ENCODE measurements at regions not wholly inside any gene's neighbourhood (a gene's known extent, or its start where the extent isn't known, plus 50 kb on each side); places are given as distances from the start of the nearest gene placed in this dataset.

GRCh38 chr17:71111934-71112333 is 942.6 kb downstream of the KCNJ2 start:
- POLR2A ChIA-PET (ENCODE audit: low non-redundant PET) = no interaction called here

GRCh38 chr17:71113347-71113746 is 944.0 kb downstream of the KCNJ2 start:
- ChIA-PET CTCF (no interaction called here), POLR2A (ENCODE audit: low non-redundant PET) (no interaction called here)
- Histone ChIP-seq H3K4me1 (ENCODE audit: insufficient read depth, low read length, poor library complexity, severe bottlenecking) (no peaks in the 10 kb centered on the region), H3K4me3 (ENCODE audit: low read depth, low read length, poor library complexity, severe bottlenecking) (no peak overlapping the region), H3K27me3 (replicated peaks; ENCODE audit: insufficient read depth, low read depth, low read length, poor library complexity) (no peaks in the 10 kb centered on the region), H3K9me3 (ENCODE audit: low read depth, low read length, poor library complexity, severe bottlenecking) (no peaks in the 10 kb centered on the region), H3K36me3 (ENCODE audit: insufficient read depth, low read length, poor library complexity, severe bottlenecking) (no peaks in the 10 kb centered on the region), H3K27ac (ENCODE audit: low read depth, low read length, poor library complexity, severe bottlenecking) (no peak overlapping the region)
- intact Hi-C loops (cut with micrococcal nuclease; ENCODE audit: unreplicated experiment) = no loop called here
- no peak for DNase-seq (ENCODE audit: low spot score)
- no TSS peak for BruUV-seq (replicated peaks)
- no peak for TF ChIP-seq CTCF (conservative IDR thresholded peaks at IDR 0.05; ENCODE audit: low read depth, low read length)
- TF ChIP-seq EZH2 (IDR thresholded peaks at IDR 0.05; ENCODE audit: borderline replicate concordance, low read depth, low read length, poor library complexity, severe bottlenecking) = no peak

More at GRCh38 chr17:71111934-71112333, 942.6 kb downstream of the KCNJ2 start:
- CTCF ChIA-PET = no interaction called here
- no peak for TF ChIP-seq EZH2 (IDR thresholded peaks at IDR 0.05; ENCODE audit: borderline replicate concordance, low read depth, low read length, poor library complexity, severe bottlenecking)
- no peak for TF ChIP-seq CTCF (conservative IDR thresholded peaks at IDR 0.05; ENCODE audit: low read depth, low read length)
- DNase-seq (ENCODE audit: low spot score) = no peak
- BruUV-seq (replicated peaks) = no TSS peak
- intact Hi-C loops (cut with micrococcal nuclease; ENCODE audit: unreplicated experiment) = no loop called here
- Histone ChIP-seq H3K27me3 (replicated peaks; ENCODE audit: insufficient read depth, low read depth, low read length, poor library complexity) (no peaks in the 10 kb centered on the region), H3K9me3 (ENCODE audit: low read depth, low read length, poor library complexity, severe bottlenecking) (no peaks in the 10 kb centered on the region), H3K27ac (ENCODE audit: low read depth, low read length, poor library complexity, severe bottlenecking) (no peak overlapping the region), H3K4me3 (ENCODE audit: low read depth, low read length, poor library complexity, severe bottlenecking) (no peak overlapping the region), H3K4me1 (ENCODE audit: insufficient read depth, low read length, poor library complexity, severe bottlenecking) (no peaks in the 10 kb centered on the region), H3K36me3 (ENCODE audit: insufficient read depth, low read length, poor library complexity, severe bottlenecking) (no peaks in the 10 kb centered on the region)

DNA sequence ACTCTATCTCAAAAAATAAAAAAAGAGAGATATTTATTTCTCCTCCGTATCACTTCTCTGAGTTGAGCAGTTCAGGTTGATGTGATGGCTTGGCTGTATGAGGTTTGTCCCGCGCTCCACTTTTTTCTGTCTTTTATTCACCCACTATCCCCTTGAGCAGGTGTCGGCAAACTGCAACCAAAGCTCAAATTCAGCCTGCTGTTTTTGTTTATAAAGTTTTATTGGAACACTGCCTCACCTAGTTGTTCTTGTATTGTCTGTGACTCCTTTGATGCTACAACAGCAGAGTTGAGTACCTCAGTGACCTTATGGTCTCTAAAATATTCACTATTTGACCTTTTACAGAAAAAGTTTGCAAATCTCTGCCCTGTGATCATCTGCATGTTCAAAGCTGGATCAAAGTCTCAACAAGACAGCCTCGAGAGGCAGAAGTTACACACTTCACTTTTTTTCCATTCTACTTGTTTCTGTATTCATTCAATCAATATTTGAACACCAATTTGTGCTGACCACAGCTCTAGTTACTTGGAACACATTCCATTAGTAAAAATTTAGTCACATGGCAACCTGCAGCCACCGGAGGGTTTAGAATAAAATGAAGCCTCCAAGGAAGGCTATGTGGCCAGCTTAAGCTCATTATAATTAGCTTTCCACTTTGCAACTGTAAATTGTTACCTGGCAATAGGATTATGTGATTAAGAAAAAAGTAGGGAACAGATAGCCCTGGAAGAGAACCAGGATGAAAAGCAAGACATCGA is 945.8 kb downstream of the KCNJ2 start:
- intact Hi-C loops (cut with micrococcal nuclease; ENCODE audit: unreplicated experiment) = no loop called here
- BruUV-seq (replicated peaks) = no TSS peak
- H3K27ac ChIP-seq (ENCODE audit: low read depth, low read length, poor library complexity, severe bottlenecking) = no peak overlapping the region
- ChIA-PET CTCF (no interaction called here), POLR2A (ENCODE audit: low non-redundant PET) (no interaction called here)
- TF ChIP-seq CTCF (conservative IDR thresholded peaks at IDR 0.05; ENCODE audit: low read depth, low read length) (no peak), EZH2 (IDR thresholded peaks at IDR 0.05; ENCODE audit: borderline replicate concordance, low read depth, low read length, poor library complexity, severe bottlenecking) (no peak)
- no peaks in the 10 kb centered on the region for H3K36me3 ChIP-seq (ENCODE audit: insufficient read depth, low read length, poor library complexity, severe bottlenecking)
- DNase-seq (ENCODE audit: low spot score) = no peak
- H3K27me3 ChIP-seq (replicated peaks; ENCODE audit: insufficient read depth, low read depth, low read length, poor library complexity) = no peaks in the 10 kb centered on the region
- H3K4me1 ChIP-seq (ENCODE audit: insufficient read depth, low read length, poor library complexity, severe bottlenecking) = no peaks in the 10 kb centered on the region
- H3K9me3 ChIP-seq (ENCODE audit: low read depth, low read length, poor library complexity, severe bottlenecking) = no peaks in the 10 kb centered on the region
- no peak overlapping the region for H3K4me3 ChIP-seq (ENCODE audit: low read depth, low read length, poor library complexity, severe bottlenecking)
